ENCODE measurements at regions not wholly inside any gene's neighbourhood (a gene's known extent, or its start where the extent isn't known, plus 50 kb on each side); places are given as distances from the start of the nearest gene placed in this dataset.
"Not testable (repeated sequence)": the region's sequence is repeated elsewhere in the genome, so short reads cannot be mapped to it uniquely, and the experiment has no call there.

GRCh38 chr14:106670011-106670410 lies 1143.6 kb downstream of the TMEM121 start:
- no peak for DNase-seq

DNA sequence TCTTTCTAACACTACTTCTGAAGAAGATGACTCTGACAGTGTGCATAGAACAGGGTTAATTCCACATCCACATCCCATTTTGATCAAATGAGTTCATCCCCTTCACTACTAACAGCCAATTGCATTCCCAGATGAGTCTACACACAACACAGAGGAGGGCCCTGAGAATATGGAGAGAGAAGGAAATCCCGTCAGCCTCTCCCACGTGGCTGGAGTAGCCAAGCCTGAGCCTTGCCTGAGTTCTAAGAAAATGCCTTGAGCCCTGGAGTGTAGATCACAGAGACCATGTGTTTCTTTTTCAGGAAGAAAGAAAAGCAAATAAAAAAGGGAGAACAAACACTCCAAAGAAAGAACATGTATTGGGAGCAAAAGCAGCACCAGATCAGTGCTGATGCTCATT lies 1147.7 kb downstream of the TMEM121 start:
- DNase-seq, result not testable (repeated sequence)

- DNase-seq, result peak; percentile 24
Observed at GRCh38 chr14:106674509-106675125, 1148.2 kb downstream of the TMEM121 start.

DNA sequence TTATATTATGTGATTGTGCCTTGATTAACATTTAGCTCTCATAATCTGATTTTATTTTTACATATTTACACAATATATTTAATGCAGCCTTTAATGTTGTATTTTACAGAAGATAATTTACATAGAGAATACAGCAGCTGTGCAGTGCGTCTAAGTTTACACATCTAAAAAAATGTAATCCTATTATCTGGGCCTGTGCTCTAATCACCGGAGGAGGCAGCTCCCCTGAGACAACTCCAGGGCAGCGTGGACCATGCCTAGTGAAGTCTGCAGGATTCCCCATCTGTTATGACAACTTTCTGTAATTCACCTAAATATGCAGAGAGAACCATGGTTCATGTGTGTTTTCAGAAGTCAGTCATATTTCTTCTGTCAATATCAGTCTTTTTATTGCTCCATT lies 1149.3 kb downstream of the TMEM121 start:
- DNase-seq, result not testable (repeated sequence)

DNA sequence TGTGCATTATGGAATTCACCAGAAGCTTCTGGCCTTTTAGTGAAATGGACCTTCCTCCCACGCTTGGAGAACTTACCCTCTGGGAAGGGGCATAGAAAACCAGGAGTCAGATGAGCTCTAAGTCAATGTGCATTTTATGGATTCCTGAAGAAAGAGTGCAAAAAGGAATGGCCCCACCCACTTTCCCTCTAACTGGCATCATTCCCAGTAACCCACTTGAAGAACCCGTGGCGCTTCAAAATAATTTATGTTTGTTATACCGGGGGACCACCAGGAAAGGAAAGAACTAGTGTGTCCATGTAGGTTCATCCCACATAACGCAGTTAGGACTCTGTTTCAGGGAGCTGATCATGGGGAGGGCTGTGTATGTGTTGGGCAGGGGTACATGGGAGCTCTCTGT lies 1153.4 kb downstream of the TMEM121 start:
- DNase-seq, result no peak

GRCh38 chr14:106681161-106681560 lies 1154.8 kb downstream of the TMEM121 start:
- DNase-seq, result no peak

DNA sequence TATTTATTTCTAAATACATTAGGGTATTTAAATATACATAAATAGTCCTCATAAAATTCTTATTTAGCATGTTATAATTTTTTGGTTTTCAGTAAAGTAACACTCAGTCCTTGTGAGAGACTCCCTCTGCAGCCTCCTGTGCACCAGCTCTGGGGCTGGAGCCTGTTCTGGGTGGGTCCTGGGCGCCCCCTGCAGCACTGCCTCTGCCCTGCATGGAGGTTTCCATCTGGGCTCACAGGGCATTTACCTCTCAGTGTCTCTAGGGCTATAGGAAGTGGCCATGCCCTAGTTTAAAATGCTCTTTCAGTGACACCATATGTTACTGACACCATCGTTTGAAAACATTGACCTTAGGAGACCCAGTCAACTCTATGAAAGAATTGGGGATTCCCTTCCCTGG lies 1155.2 kb downstream of the TMEM121 start:
- no peak for DNase-seq

GRCh38 chr14:106683631-106684030 lies 1157.2 kb downstream of the TMEM121 start:
- DNase-seq, result no peak

DNA sequence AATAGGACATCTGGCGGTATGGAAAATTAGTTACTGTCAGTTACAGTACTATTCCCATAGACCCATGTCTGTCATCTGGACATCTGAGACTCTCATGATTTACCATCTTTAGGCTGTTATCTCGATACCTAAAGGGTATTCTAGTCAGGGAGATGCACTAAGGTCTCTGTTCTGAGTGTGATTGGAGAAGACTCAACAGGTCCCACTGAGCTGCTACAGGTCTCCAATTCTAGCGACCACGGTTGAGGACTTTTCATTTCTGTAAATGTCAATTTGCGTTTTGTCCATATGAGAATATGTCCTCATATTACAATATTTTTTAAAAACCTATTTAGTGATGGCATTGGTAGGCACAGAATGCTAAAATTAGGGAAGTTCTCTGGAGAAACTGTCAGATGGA lies 1160.2 kb downstream of the TMEM121 start:
- no peak for DNase-seq

DNA sequence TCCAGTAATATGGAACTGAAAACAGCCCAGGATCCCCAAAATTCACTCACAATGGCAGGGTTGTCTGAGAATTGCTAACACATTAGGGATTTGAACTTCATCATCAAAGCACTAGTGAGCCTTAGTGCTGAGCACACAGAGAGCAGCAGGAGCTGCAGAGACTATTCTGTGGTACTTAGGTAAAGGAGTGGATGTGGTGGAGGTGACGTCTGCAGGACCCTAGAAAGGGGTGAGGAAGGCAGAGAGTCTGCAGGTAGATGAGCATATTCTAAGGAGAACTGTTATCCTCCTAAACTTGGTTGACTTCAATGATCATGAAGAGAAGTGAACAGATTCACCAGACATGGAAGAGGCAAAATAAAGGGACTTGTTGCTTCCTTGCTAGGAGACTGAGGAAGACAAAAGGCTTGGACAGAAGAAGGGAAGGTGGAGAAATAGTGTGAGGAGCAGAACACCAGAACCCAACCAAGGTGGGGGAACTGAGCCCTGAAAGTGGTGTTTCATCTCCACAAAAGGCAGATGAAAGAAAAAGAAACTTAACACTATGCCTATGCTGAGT lies 1164.0 kb downstream of the TMEM121 start:
- no peak for DNase-seq

GRCh38 chr14:106691601-106692291 lies 1165.4 kb downstream of the TMEM121 start:
- peak; percentile 27 for DNase-seq

DNA sequence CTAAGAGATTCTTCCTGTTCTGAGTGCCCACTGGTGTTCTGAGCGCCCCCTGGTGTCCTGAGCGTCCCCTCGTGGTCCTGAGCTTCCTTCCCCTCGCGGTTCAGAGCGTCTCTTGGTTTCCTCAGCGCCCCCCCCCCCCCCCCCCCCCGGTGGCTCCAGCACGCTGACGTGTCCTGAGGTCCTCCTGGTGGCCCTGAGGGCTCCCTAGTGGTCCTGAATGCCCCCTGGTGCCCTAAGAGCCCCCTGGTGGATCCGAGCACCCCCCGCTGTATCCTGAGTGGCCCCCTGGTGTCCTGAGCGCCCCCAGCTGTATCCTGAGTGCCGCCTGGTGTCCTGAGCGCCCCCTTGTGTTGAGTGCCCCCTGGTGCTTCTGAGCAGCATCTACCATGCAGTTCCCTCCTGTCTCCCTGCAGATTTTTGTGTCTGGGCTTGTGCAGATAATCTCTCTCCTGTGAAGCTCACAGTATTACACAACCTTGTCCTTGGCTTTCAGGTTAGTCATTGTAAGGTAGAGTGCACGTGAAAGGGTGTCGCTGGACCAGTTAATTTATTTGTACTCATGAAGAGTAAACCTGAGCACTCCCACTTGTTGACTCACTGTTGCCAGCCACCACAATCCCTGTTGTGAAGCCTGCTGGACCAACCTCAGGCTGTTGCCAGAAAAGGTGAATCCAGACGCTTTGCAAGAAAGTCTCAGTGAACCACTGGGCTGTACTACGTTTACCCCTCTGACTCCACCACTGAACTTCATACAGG lies 1168.4 kb downstream of the TMEM121 start:
- DNase-seq, result no peak

DNA sequence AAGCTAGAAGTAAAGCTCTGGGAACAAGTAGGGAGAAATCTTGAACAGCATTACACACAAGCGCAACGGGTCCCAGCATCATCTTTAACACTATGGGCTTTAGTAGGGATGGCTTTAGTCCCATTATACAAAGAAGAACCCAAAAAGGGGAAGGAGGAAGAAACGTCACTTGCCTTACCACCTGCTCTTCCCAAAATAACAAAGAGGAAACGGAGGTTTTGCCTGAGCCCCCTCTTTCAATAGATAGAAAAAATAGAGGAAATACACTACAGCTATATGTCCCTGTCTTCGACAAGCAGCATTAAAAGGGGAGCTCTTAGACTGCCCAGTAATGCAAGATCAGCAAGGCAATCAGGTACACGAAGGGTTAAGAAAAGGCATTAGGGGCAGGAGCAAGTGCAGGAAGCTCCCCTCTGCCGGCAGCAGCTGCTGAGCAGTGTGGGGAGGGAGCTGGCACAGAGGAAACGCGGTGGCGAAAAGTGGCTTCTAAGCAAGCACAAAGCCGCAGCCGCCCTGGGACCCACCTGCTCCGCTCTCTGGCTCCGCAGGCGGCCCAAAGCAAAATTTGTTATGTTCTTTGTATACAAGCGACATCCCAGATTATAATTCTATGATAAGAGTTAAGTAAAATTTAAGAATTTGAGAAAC lies 1172.4 kb downstream of the TMEM121 start:
- not testable (repeated sequence) for DNase-seq

GRCh38 chr14:106703651-106704050 lies 1177.3 kb downstream of the TMEM121 start:
- not testable (repeated sequence) for DNase-seq

DNA sequence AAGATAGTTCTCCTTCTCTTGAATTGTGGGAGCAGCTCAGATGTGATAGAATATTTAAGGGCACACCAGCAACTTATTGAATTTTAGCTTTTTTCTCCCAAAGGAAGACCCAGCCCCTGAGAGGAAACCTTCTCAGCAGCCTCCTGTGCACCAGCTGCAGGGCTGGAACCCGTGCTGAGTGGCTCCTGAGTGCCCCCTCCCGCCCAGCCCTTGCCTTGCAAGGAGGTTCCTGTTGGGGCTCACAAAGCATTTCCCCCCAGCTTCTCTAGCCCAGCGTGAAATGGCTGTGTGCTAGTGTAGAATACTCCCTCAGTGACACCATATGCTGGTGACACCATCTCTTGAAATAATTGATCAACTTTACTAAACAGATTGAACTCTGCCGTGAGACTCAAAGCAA lies 1180.1 kb downstream of the TMEM121 start:
- DNase-seq, result not testable (repeated sequence)

- not testable (repeated sequence) for DNase-seq
Observed at GRCh38 chr14:106710187-106710586, 1183.8 kb downstream of the TMEM121 start.

DNA sequence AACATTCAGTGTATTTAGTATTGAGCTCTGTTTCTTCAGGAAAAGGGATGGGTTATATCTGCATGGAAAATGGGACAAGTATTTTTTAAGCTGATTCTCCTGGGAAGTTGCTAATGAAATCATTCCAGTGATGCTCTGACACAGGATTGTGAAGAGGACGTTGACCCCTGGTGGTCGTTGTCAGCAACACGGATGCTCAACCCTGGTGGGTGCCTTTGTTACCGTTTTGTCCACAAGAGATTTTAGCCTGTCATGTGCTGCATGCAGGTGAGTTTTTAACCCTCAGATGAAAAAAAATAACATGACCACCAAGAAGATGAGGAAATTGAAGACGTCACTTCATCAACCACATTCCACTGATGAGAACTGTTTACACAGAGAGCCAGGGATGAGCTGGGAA lies 1186.1 kb downstream of the TMEM121 start:
- DNase-seq, result not testable (repeated sequence)

DNA sequence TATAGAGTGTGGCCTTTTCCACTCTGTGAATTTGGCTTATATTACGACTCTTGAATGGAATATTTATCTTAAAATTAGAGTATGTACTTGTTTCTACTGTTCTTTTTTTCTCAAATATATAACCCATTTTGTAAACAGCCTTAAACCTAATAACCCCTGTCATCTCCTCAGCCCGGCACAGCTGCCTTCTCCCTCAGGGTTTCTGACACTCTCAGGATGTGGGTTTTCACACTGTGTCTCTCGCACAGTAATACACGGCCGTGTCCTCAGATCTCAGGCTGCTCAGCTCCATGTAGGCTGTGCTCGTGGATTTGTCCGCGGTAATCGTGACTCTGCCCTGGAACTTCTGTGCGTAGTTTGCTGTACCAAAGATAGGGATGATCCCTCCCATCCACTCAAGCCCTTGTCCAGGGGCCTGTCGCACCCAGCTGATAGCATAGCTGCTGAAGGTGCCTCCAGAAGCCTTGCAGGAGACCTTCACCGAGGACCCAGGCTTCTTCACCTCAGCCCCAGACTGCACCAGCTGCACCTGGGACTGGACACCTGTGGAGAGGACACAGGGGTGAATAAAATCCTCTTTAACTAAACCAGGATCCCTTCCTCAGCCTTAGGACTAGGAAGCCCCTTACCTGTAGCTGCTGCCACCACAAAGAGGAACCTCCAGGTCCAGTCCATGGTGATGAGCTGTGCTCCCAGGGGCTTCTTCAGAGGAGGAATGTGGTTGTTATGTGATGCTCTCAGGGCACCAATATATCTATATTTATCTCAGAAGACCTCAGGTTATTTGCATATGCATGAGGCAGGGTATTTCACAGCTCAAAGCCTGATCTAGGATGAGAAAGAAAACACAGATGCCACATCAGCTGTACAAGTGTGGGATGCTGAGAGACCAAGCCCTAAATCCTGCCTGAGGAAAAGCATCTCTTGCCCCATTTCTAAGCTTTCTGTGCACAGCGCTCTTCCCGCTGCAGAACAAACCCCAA lies 1188.4 kb downstream of the TMEM121 start:
- not testable (repeated sequence) for DNase-seq

- not testable (repeated sequence) for DNase-seq
Observed at GRCh38 chr14:106717544-106717943, 1191.2 kb downstream of the TMEM121 start.

GRCh38 chr14:106719880-106720279 lies 1193.5 kb downstream of the TMEM121 start:
- DNase-seq, result not testable (repeated sequence)

- DNase-seq, result not testable (repeated sequence)
Observed at GRCh38 chr14:106721926-106722325, 1195.5 kb downstream of the TMEM121 start.
